Head of caudate nucleus (tissue), 42 donors: ENCODE measurements at regions not wholly inside any gene's neighbourhood (a gene's known extent, or its start where the extent isn't known, plus 50 kb on each side); places are given as distances from the start of the nearest gene placed in this dataset.
A peak's percentile ranks its signal among the peaks of the same experiment; 100 is the strongest.
"Not testable (repeated sequence)": the region's sequence is repeated elsewhere in the genome, so short reads cannot be mapped to it uniquely, and the experiment has no call there.

Experiments used
- DNase-seq, 42 donors: peaks; one replicate each; pipeline versions ENCODE4 v3.0.0 to v3.0.0-alpha.2; 2020 to 2021; ENCODE audit warnings: mixed read lengths in 7 of 42
- intact Hi-C: fragments of 100-400 bp; cut with DNase I; formaldehyde crosslinking; loops from one replicate; pipeline ENCODE4 v1.15.0; 2022

DNA sequence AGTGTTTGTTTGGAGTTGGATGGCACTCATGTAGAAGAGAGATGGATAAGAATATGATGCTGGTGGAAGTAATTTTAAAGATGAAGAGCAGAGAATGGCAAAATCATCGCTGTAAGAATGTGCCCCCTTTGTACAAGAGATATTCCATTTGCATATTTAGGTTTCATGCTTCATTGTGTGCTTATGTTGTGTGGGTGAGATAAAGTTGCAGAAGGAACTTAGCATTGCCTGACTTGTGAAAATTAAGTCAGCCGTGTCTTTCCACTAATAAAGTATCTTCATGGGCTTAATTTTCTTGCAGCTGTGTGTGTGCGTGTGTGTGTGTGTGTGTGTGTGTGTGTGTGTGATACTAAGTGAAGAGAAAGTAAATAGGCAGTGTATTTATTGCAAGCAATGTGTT lies 381.9 kb downstream of the OTUD1 start:
- intact Hi-C loops, result no loop called here
- no peak for DNase-seq

DNA sequence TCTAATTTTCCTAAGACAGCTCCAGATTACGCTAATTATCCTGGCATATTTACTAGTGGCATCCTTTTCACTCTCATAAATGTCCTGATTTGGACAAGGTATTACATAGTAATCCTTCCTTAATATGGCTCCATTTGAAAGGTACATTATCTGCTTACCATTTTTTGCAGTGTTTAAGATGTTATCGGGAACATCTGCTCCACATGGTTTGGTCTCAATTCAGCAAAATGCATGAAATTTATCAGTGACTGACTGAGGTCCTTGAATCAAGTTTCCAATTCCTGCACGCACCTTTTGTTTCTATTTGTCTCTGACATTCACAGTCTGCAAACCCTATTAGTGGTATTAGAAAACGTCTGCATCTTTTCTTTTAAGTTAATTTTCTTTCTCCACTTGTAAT lies 384.1 kb upstream of the KIAA1217 start:
- intact Hi-C loops, result no loop called here

DNA sequence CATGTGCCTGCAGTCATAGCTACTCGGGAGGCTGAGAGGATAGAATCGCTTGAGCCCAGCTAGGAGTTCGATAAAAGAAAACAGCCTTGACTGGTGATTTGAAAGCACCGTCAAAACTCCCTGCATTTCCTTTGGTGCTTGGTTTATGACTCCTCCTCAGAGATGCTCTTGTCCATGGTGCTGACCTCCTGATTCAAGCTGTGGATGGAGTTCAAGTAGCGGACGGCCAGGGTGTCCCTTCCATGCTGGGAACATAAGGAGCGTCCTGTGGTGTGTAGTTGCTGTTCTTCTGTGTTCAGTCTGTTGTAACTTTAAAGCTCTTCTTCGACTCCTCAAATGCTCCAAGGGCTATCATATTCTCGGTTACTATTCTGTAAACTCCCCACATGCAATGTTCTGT lies 382.5 kb upstream of the KIAA1217 start:
- DNase-seq, result no peak
- intact Hi-C loops, result no loop called here

More for the DNA sequence above, 384.1 kb upstream of the KIAA1217 start:
- no peak for DNase-seq

DNA sequence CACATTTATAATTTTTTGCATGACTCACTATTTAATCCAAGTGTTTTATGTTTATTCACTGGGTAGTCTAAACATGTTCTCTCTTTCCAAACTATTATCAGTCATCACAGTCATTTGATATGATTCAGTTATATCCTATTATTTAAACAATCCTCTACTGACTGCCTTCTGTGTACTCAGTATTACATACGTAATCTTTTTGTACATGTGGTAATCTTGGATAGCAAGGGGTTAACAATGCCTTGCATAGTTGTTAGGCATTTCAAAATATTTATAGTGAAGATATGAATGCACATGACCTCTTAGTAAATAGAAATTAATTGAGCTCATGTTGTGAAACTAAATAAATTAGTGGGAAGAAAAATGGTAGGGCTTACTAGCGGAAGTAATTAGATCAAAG lies 379.4 kb upstream of the KIAA1217 start:
- intact Hi-C loops, result no loop called here
- DNase-seq, result no peak

DNA sequence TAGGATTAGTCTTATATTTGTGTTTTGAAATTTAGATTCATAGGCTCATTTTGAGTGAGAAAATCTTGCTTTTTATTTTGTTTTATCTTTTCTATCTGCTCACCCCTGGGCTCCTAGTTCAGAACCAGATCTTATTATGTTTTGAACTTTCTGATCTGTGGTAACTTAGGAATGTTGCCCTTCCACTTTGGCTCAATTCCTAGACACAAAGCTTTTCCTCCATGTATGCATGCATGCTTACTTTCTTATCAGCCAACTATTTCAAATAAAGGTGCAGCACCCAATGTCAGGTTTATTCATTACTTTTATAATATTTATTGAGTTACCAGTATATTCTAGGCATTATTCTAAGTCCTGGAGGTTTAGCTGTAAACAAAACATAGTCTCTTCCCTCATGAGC lies 374.8 kb upstream of the KIAA1217 start:
- intact Hi-C loops, result no loop called here
- no peak for DNase-seq

DNA sequence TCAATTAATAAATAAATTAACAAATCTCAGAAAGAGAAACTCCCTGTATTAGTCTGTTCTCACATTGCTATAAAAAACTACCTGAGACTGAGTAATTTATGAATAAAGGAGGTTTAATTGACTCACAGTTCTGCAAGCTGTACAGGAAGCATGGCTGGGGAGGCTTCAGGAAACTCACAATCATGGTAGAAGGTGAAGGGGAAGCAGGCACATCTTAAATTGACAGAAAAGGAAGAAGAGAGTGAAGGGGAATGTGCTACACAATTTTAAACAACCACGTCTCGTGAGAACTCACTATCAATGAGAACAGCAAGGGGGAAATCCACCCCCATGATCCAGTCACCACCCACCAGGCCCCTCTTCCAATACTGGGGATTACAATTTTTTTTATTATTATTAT lies 358.3 kb upstream of the KIAA1217 start:
- intact Hi-C loops, result no loop called here
- DNase-seq, result no peak

DNA sequence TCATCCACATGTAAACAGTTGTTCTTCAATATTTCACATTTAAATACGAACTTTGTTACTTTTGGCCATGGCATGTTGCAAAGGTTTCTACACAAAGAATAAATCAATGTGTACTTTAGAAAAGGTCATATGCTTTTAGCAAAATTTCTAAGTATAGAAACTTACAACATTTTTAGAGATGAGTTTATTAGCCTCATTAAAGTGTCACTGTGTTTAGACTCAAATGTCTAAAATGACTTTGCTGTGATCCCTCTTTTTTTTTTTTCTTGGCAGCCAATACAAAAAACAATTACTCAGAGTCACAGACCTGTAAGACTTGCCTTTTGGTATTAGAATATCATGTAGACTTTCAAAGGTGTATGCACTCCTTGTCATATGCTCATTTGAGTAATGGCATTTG lies 349.3 kb upstream of the KIAA1217 start:
- intact Hi-C loops, result no loop called here
- DNase-seq, result no peak

DNA sequence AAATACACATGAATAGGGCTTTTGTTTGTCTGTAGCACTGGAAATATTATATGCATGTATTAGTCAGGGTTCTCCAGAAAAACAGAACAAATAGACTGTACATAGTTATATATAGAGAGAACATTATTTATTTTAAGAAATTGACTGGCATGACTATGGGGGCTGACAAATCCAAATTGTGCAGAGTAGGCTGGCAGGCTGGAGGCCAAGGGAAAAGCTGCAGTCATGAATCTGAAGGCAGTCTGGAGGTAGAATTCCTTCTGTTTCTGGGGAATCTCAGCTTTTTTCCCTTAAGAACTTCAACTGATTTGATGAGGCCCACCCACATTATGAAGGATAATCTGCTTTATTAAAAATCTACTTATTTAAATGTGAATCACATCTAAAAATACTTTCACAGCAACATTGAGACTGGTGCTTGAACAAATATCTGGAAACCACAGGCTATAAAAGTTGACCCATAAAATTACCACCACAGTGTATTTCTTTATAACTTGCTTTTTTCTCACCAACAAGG lies 344.2 kb upstream of the KIAA1217 start:
- intact Hi-C loops, result no loop called here
- DNase-seq, result peak in 3 of 42 donors; percentile 18 to 48 (median 37)

DNA sequence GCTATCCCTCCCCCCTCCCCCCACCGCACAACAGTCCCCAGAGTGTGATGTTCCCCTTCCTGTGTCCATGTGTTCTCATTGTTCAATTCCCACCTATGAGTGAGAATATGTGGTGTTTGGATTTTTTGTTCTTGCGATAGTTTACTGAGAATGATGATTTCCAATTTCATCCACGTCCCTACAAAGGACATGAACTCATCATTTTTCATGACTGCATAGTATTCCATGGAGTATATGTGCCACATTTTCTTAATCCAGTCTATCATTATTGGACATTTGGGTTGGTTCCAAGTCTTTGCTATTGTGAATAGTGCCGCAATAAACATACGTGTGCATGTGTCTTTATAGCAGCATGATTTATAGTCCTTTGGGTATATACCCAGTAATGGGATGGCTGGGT lies 342.0 kb upstream of the KIAA1217 start:
- DNase-seq, intact Hi-C loops: not testable (repeated sequence)

DNA sequence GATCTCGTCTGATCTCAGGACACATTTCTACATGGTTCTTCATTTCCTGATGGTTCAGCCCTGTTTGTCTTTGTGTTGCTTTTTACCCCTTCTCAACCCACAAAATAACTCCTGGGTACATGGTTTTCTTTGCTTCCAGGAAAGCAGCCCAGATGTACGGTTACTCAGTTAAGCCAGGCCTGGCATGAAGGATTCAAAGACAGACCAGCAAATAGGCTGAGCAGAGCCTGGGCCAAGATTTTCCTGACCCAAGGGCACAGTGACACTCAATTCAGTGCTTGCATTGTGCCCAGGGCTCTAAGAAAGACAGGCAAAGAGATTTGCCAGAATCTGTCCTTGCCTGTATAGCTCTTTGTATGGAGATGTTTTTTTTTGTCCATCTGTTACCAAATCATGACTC lies 340.8 kb upstream of the KIAA1217 start:
- no peak for DNase-seq
- intact Hi-C loops, result no loop called here

DNA sequence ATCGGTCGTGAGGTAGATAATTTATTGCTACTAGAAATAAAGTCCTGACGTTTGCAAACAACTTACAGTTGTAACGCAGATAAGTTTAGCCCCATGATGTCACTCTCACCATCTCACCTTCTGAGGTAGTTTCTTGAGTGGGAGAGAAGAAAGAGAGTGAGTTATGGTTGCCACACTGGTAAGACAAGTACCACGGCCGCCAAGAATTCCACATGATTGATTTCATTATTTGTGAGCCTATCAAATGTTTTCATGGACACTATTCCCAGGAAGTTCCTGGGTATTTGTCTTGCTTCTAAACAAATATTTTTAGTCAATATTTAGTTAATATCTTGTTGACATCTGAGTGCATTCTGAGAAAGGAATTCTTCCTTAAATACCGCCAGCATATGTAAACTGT lies 339.4 kb upstream of the KIAA1217 start:
- no peak for DNase-seq
- intact Hi-C loops, result no loop called here

DNA sequence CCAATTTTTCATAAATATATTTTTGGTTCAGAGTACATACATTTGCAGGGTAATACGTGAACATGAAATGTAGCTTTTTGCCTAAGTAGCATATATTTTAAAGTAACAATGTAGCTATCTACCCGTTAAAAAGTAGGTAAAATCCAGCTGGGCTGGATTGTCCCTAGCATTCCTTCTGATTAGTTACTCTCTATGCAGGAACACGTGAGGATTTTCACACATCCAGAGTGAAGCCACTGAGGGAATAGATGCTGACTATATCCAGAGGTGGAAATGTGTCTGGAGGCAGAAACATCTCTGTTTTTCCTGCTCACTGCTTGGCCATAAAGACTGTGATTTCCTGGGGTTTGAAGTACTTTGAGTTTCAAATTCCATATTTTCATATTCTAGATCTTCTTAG lies 338.9 kb upstream of the KIAA1217 start:
- DNase-seq, result no peak
- intact Hi-C loops, result no loop called here

DNA sequence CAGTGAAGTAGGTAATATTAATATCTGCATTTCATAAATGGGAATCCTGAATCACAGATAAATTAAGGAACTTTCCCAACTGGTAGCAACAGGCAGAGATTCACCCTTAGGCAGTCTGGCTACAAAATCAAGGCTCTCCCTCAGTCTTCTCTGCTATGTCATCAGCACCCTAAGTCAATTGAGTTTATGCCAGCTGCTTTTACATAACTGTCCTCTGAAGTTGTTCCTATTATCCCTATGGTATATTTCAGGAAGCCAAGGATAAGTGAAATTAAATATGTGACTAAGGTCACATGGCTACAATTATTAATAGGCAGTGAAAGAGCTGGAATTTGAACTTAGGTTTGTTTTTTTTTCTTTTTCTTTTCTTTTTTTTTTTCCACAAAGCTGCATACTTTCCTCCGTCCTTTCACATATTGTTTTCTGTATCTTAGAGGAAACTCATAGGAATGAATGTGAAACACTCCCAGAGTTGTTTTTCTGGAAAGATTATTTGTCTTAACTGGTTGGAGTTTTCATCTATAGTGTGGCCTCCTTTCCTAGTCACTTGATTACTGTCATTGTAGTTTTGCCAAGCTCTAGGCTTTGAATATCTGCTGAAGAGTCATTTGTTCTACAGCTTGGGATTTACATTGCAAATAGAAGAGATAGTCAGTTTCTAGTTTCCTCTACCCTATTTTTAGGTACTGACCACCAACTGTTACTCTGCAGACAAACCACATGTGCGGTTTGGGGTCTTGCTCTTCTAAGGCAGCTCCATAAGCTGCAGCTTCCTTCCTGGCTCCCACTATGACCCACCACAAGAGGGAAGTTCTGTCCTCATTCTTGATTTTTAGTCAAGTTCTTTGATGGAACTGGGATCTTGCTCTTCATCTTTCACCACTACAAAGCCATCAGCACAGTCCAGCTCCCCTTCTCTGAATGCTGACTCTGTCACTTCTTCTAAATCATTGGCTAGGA lies 338.0 kb upstream of the KIAA1217 start:
- no peak for DNase-seq
- intact Hi-C loops, result no loop called here

DNA sequence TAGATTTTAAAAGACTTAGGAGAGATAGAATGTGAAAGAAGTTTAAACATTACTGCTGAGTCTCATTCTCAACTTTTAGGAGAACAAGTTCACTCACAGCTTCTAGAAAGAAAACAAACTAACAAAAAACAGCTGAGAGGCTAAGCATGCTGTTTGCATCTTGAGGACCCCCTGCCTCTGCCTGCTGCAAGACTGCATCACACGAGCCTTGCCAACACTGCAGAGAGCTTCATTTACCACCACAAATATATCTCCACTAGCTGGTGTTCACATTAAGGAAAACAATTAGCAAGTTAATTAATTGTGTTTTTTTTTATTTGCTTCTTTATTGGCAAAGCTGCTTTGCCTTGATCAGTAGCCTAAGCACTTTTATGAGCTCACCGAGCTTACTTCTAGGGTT lies 336.6 kb upstream of the KIAA1217 start:
- intact Hi-C loops, result no loop called here
- DNase-seq, result no peak

DNA sequence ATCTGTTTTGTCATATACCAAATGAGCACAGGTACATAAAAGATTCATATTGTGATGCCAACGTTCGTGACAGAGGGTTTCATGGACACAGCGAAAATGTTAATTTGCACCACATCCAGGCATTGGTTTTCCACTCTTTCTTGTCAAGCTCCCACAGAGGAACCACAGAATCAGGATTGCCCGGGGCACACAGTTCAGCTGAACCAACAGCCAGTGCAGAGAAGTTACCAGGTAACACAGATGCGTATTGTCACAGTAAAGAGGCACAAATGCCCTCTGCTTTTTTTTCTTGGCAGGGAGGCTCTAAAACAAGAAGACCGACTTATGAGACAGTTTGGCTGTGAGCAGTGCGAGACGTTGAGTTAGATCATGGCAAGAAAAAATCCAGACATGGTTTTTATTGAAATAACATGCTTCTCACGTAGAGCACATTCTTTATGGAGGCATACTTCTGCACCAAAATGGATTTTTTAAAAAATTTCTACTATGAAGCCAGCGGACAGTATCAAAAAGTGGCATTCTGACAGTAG lies 331.1 kb upstream of the KIAA1217 start:
- intact Hi-C loops, result no loop called here
- DNase-seq, result no peak

DNA sequence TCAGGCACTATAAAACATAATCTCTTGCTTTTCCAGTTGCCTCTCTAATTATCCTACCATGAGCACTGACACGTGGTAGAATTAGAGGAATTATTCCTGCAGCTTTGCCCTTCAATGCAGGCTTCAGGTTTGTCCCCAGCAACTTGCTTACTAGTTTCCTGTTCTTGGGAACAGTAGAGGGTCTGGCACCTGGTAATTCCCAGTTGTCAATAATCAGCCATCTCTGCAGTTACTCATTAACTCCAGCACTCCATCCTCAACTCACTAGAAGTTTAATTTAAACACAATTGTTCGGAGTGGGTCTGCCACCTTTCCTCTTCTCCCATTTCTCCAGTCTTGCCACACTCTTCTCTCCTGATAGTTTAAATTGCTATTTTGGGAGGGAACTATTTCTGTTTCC lies 324.3 kb upstream of the KIAA1217 start:
- intact Hi-C loops, result no loop called here
- no peak for DNase-seq

DNA sequence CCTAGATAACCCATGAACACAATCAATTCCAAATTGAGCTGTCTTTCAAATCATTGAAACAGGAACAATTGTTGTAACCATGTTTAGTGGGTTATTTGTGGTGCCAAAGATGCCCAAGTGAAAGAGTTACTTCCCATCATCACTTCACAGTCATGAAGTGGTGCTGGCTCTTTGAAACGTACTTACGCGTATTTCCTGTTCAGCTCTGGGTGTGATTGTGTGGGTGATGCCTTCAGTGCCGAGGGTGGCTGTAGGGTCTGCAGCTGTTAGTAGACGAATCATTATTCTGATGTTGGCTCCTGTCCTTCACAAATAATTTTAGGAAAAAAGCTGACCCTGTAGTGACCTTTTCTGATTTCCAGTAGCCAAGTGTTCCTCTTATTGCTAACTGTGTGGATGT lies 323.1 kb upstream of the KIAA1217 start:
- intact Hi-C loops, result no loop called here

DNA sequence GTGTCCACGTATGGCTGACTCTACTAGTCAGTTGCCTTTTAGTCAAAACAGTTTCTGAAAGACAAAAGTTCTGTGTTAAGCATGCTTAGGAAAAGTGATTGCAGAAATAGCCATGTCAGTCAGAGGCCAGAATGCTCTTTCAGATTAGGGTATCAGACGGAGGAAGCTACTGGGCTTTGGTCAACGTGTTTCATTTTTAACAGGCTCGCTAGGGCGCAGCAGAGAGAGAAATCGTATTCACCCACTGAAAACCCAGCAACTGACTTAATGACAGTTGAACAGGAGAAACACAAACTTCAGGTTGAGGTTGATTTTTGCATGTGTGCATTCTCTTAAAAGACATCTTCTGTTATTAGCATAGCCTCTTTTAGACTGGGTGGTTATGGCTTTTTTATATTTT lies 322.6 kb upstream of the KIAA1217 start:
- intact Hi-C loops, result no loop called here

More for the DNA sequence above, 323.1 kb upstream of the KIAA1217 start:
- DNase-seq, result no peak

DNA sequence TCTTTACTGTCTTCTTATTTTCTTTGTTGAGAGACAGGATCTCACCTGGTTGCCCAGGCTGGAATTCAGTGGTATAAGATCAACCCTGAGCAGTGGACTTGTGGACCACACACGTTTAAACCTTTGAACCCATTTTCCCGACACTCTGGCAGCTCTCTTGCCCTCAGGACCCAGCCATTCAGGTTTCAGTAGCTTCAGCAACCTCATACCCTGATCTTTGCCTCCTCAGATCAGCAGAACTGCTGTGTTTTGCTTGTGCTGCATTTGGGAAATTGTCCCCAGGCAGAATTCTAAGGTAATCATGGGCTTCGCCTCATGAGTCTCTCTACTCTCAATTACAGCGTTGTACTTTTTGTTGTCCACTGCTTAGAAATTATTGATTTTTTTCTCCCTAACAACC lies 317.6 kb upstream of the KIAA1217 start:
- no peak for DNase-seq

More for the DNA sequence above, 322.6 kb upstream of the KIAA1217 start:
- no peak for DNase-seq

DNA sequence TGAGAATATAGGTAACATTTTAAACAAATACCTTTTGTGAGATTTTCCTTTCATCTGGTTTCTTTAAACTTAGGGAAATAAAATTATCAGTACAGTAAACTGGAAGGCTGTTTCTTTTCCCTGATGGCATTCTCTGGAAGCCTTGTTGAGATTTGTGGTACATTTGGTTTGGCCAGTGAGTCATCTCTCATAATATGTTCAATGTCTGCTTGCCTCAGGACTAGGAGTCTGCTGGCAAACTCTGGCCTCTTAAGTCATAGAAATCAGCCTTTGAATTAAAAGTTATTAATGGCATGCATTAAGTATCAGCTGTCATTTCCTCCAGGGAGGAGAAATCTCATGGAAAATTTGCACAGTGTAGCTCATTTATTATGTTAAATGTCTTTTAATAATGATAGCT lies 316.6 kb upstream of the KIAA1217 start:
- intact Hi-C loops, result no loop called here
- DNase-seq, result no peak

More for the DNA sequence above, 317.6 kb upstream of the KIAA1217 start:
- intact Hi-C loops, result no loop called here

DNA sequence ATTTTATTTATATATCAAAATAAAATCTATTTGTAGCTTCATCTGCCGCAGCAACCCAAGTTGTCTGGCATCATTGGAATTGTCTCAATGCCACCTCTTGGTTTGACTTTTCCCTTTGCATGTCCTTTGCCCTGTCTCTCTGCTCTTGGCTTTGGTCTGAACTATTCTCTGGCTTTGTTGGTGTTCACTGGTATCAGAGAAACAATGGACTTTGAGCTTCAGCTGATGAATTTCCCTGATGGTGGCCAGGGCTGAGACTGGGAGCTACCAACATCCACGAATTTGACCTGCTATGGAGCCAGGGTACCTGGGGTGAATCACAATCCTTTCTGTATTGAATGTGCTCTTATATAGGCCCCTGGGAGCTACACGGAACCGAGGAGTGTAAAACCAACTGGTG lies 311.7 kb upstream of the KIAA1217 start:
- intact Hi-C loops, result no loop called here
- no peak for DNase-seq
